HG03342 (cell line): ENCODE measurements at regions not wholly inside any gene's neighbourhood (a gene's known extent, or its start where the extent isn't known, plus 50 kb on each side); places are given as distances from the start of the nearest gene placed in this dataset.
"Not testable (repeated sequence)": the region's sequence is repeated elsewhere in the genome, so short reads cannot be mapped to it uniquely, and the experiment has no call there.

Experiments
- ATAC-seq: cut with Tn5 transposase; IDR thresholded peaks from one replicate; pipeline ENCODE4 v1.9.1; 2021; ENCODE audit warnings: mild to moderate bottlenecking, moderate library complexity; ENCODE audit not compliant: unreplicated experiment

DNA sequence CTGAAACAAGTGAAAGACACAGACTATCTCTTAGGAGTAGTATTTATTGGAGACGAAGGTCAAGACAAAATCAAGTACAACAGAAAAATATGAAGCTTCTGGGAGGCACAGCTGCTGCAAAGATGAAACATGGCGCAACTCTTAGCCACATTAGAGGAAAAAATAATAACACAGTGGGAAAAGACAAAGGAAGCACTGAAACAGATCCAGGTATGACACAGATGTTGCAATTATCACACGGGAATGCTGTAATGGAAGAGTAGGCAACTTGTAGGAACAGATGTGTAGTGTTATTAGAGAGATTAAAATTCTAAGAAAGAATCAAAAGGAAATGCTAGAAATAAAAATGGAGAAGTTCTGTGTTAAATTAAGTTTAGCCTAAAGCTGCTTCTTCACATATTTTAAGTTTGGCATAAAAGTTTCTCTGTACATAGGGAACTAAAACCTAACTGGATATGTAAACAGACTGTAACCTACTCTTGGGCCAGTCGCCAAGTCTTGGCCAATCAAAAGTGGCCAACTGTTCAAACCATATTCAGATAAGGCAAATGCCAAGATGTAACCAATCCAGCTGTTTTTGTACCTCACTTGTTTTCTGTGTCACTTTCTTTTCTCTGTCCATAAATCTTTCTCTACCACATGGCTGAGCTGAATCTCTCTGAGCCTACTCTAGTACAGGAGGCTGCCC is 1132.0 kb upstream of the LRRTM3 start:
- no peak for ATAC-seq

DNA sequence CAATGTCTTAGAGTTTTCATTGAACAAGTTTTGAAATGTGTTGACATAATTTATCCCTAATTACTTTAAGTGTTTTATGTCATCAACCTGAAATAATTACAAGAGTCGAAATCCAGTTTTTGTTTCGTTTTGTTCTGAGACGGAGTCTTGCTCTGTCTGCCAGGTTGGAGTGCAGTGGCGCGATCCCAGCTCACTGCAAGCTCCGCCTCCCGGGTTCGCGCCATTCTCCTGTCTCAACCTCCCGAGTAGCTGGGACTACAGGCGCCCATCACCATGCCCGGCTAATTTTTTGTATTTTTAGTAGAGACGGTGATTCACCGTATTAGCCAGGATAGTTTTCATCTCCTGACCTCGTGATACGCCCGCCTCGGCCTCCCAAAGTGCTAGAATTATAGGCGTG is 1131.0 kb upstream of the LRRTM3 start:
- ATAC-seq = not testable (repeated sequence)

GRCh38 chr10:65796472-65796871 is 1129.4 kb upstream of the LRRTM3 start:
- ATAC-seq = no peak

DNA sequence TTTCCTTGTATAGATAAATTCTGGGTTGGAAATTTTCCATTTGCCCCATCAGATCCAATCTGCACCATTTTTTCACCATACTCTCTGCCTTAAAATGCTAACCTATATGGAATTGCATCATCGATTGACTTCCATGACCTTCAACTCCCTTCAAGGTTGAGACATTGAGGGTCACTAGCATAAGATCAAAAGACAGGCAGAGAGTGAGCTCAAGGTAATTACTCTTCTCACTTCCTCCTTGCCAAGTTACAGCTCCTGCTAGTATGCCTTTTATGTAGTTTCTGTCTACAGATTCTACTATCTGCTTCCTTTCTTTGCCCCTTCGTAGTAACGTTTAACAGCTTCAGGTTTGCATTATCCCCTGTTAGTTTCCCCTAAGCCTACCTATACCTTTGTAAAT is 1127.7 kb upstream of the LRRTM3 start:
- no peak for ATAC-seq

DNA sequence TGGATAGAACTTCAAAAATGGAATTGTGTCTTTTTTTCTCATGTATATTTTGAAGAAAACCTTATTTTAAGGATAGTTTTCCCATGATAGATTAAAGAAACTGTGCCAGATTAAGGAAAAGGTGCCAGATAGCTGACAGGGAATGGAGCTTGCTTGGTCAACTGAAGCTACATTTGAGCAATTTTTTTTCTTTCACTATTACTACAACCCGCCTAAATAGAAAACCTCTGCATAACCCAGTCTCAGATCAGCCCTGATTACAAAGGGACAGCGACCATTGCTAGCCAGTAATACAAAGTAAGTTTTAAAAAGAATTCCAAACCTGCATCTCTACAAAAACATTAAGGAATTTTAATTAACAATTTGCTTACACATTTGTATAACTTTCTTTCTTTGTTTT is 1123.4 kb upstream of the LRRTM3 start:
- ATAC-seq = no peak

DNA sequence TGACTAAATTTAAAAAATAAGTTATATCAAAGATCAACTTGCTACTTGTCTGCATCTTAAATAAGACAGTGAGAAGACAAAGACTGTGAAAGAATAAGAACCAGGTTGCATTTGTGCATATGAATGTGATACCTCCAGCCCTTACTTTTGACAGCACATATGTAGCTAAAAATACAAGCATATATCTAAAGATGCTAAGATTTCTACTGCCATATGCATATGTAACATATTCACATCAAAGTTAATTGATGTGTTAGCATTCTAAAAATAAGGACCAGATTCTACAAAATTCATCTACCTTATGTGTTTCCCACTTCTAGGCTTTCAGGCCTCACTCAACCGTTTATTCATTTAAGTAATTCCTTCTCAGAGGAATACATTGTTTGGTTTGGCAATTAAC is 1120.3 kb upstream of the LRRTM3 start:
- ATAC-seq = no peak

GRCh38 chr10:65805993-65806392 is 1119.8 kb upstream of the LRRTM3 start:
- ATAC-seq = no peak

DNA sequence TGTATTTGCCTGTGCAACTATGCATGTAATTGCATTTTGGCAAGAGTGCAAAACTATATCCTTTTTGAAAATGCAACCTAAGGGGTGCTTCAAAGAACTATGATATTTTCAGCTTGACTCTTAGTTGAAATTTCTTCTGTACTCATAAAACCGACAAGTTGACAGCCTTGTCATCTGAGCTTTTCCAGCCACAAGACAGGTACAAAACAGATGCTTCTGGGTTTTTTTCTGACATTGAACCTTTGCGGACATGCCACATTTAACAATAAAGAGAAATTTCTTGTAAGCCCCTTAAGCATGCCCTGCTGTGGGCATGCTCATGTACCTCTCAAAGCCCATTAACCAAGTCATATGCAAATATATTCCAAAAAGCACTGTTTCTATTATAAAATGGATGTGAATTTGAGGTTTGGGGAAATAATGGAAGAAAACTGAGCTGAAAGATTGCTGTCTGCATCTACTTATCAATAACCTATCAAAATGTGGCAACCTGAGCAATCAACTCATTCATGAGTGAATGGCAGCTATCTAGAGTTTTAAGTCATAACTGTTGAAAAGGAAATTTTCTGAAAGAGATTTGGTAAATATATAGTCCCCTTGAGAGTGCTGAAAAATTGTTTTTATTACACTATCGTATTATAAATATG is 1117.0 kb upstream of the LRRTM3 start:
- ATAC-seq = no peak

- ATAC-seq = no peak
Observed at GRCh38 chr10:65811931-65812525, 1113.8 kb upstream of the LRRTM3 start.

DNA sequence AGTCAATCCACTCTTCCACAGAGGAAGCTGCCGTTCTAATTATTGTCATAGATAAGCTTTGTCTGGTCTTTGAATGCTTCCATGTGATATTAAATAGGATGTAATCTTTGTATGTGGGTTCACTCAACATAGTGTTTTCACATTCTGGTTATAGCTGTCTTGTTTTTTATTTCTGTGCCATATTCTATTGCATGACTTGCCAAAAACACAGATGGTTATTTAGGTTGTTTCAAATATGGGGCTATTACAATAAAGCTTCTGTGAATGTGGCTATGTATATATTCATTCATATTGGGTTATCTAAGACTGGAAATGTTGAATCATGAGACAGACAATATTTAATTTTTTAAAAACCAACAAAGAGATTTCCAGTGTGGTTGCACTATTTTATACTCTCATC is 1109.3 kb upstream of the LRRTM3 start:
- ATAC-seq = no peak

- ATAC-seq = no peak
Observed at GRCh38 chr10:65818990-65819389, 1106.8 kb upstream of the LRRTM3 start.

GRCh38 chr10:65827359-65827758 is 1098.5 kb upstream of the LRRTM3 start:
- no peak for ATAC-seq

- no peak for ATAC-seq
Observed at GRCh38 chr10:65838811-65839210, 1087.0 kb upstream of the LRRTM3 start.

DNA sequence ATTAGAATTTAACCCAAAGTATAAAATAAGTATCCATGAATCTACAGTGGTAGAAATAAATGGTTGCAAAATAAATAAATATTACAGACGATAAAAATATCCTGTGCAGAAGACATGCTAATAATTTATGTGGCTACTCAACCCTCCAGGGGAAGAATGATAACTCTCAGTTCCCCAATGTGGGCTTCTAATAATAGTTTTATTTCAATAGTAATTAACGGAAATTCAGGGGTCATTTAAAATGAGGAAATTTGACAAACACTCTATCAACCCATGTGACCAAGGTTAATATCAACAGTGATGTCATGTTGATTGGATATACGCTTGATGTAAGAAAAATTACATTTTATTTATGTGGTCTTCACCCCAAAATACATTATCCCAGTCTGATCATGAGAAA is 1082.6 kb upstream of the LRRTM3 start:
- ATAC-seq = no peak

DNA sequence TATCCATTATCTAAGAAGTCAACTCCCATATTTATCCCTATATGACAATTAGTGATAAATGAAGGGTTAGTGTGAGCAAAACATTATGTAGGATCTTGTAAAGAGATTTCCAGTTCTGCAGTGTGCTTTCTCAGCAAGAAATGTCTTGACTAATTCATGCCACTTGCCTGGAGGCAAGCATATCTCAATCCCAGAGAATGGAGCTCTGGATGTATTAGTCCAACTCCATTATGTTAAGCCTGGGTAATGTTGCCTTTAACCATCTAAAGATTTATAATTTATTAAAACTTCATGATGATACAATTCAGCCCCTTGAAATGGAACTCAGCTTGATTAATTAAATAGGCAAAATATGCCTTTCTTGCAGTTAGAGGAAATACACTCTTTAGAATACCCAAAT is 1079.9 kb upstream of the LRRTM3 start:
- ATAC-seq = no peak

DNA sequence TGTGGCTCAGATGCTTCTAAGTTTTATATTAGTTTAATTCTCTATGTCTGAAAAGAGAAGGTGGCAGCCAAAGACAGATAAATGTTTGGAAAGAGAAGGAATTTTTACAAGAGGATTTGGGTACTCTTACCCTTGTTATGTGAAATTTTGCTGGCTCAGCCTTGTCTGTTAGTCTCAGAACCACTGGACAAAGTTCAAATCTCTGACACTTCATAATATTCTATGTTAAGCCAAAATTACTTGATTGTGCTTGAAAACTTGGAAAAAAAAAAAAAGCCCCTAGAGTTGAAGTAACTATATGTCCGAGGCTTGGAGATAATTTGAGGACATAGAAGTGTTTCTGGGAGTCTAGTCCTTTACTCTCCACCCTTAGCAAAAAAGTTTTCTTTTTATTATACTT is 1079.3 kb upstream of the LRRTM3 start:
- no peak for ATAC-seq

DNA sequence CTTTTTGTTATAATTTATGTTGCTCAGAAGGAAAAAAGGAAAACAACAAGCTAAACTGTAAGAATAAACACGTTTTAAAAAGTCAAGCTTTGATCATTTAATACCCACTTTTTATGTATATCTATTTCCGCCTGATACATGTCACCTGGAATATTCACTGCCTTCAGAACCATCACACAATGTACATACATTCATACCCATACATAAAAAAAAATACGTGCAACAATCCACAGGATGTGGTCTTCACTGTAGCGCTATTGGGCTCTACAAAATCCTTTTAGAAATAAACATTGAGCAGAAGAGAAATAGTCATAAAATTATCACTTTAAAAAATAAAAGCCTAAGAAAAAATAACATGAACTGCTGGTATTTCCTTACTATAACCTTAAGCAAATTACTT is 1078.9 kb upstream of the LRRTM3 start:
- no peak for ATAC-seq

DNA sequence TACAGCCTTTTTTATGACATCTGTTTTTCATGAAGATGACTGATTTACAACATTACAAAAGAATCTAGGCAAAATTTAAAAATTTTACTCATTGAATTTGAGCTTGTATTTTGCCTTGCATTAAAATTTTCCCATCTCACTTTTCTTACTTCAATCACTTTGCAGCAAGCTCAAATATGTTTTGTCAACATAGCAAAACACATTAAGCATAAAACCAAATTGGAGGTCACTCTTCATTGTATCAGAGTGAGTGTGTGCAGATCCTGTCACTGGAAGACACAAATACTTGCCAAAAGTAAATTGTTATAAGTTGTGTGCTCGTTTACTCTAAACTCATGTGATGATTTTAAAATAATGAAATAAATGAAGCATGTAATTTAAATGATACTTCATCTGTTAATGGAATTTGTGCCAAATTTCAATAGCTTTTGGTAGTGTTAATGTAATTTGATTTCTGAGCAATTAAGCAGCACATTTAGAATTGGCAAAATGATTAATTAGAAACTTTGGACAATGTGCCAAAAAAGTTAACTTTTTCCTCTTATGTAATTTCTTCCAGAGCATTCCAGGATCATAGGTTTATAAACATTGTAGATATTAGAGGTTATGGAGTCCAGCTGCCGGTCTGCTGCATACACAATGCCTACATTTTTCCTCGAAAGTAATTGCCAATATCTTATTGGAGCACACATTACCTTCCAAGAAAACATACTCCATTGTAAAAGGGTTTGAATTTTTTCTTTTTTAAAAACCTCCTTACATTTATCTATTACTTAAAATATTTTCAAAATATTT is 1078.2 kb upstream of the LRRTM3 start:
- no peak for ATAC-seq

- no peak for ATAC-seq
Observed at GRCh38 chr10:65858841-65859240, 1067.0 kb upstream of the LRRTM3 start.

DNA sequence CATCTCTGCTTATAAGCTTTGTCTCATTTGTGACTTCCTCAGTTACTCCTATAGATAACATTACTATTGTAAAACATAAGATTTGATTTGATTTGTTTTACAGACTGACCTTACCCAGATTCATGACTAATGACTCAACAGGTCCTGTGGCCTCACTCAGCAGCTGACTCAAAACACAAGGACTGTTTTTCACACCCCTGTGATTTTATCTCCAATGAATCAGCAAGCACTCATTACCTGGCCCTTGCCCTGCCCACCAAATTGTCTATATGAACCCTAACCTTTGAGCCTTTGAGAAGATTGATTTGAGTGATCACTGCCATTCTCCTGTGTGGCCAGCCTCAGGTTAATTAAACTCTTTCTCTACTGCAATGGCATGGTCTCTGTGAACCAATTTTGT is 1064.6 kb upstream of the LRRTM3 start:
- peak; percentile 89 for ATAC-seq
